GM12874 (cell line): ENCODE measurements at regions not wholly inside any gene's neighbourhood (a gene's known extent, or its start where the extent isn't known, plus 50 kb on each side); places are given as distances from the start of the nearest gene placed in this dataset.

Experiments
- TF ChIP-seq, protein P1 (sequence below): IDR thresholded peaks from 2 replicates; pipeline ENCODE4 v1.5.1; 2011; ENCODE audit warnings: low read depth, mild to moderate bottlenecking, control low read depth, low read length, moderate library complexity; ENCODE audit not compliant: insufficient read depth

- TF ChIP-seq, protein P1, sequence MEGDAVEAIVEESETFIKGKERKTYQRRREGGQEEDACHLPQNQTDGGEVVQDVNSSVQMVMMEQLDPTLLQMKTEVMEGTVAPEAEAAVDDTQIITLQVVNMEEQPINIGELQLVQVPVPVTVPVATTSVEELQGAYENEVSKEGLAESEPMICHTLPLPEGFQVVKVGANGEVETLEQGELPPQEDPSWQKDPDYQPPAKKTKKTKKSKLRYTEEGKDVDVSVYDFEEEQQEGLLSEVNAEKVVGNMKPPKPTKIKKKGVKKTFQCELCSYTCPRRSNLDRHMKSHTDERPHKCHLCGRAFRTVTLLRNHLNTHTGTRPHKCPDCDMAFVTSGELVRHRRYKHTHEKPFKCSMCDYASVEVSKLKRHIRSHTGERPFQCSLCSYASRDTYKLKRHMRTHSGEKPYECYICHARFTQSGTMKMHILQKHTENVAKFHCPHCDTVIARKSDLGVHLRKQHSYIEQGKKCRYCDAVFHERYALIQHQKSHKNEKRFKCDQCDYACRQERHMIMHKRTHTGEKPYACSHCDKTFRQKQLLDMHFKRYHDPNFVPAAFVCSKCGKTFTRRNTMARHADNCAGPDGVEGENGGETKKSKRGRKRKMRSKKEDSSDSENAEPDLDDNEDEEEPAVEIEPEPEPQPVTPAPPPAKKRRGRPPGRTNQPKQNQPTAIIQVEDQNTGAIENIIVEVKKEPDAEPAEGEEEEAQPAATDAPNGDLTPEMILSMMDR, result no peak
These were observed 416.5 kb downstream of the TMEM135 start for GRCh38 chr11:87454241-87454640.

- TF ChIP-seq, protein P1, result no peak
These were observed 415.9 kb downstream of the TMEM135 start for GRCh38 chr11:87453531-87454089.

DNA sequence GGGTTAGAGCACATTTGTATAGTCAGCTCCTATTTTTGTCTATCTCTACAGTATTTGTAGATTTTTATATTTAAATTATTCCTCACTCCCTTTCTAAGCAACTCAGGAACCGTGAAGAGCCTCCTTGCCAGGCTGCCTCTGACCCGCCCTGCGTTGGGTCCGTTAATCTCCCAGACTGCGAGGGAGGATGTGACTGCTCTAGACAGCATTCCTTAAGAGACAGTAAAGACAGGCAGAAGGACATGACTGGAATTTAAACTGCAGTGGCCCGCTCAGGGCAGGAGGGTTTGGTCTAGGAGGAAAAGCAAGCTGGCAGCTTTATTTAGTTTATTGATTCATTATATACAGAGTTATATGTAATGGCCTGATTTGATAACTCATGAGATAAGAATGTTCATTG lies 413.7 kb downstream of the TMEM135 start:
- TF ChIP-seq, protein P1, result no peak

DNA sequence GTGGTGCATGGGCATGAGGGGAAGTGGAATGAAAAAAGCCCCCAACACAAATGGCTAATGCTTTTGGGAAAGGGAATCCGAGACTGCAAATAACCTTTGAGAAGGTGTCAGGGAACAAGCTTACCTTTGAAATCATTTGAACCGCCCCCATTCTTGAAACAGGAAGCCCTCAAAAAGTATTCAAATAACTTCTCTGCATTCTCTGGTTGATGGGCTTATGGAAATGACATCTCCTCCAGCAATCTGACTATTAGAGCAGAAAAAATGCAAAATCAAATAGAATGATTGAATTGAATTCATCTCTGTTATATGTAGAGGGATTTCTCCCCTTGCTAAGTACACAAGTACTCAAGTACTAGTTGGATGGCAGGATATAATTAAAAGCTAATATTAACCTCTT lies 409.9 kb downstream of the TMEM135 start:
- TF ChIP-seq, protein P1, result no peak

- TF ChIP-seq, protein P1, result no peak
These were observed 407.3 kb downstream of the TMEM135 start for GRCh38 chr11:87444993-87445392.

DNA sequence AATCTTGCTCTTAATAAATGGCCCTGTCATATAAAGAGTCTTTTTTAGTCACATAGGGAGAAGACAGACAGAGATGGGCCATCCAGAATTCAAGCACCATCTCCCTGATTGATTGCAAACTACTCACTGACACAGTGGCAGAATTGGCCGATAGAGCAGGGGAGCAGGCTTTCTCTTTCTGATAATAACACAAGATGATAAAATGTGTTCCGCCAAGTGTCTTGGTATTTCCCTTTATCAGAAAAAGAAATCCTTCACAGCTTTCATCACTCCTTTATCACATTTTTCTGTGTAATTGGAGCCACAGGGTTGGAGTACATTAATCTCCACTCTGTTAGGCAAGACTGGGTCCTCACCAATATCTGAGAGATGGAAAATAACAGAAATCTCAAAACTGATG lies 406.0 kb downstream of the TMEM135 start:
- TF ChIP-seq, protein P1, result no peak

DNA sequence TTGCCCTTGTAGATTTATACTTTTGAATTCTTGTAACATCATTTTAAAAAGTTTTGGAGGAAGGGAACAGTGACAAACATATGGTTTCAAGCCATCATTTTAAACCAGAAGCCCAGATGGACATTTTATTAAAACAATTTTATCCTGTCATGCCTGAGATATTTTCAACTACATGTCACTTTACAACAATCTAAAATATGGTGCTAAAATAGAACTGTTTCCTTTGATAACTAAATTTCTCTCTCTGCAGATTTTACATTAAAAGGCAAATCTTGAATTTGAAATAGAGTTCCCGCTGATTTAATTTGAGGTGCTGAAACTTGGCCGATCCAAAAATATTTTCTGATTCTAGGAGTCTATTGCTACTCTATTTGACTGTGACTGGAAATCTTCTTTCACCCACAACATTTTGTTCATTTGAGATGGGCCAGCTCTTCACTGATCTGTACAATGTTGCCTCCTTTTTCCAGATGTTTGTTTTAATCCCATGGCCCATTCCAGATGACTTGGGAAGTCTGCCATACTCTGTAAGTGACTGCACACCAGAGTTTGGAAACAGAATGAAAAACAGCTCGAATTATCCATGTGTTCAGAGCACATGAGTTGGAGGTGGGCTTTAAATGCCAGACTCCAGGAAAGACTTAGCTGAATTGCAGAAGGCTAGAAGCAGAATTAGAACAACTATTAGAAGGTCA lies 402.5 kb downstream of the TMEM135 start:
- TF ChIP-seq, protein P1, result no peak

DNA sequence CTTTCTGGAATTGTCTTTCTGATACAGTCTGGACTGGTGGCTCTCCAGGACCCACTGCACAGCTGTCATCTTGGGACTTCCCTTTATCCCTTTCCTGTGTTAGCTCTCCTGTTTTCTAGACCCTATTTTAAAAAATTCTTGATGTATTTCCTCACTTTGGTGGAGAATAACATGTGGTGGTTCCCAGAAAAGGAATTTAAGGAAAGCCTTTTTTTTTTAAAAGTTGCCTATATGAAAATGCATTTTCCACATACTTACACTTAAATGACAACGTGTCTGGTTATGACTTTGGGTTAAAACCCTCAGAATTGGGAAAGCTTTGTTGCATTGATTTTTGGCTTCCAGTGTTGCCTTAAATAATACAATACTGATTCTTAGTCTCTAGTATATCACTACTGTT lies 400.7 kb downstream of the TMEM135 start:
- TF ChIP-seq, protein P1, result no peak
